Activated T-cell treated with anti-CD3 and anti-CD28 coated beads, Interleukin-2, amount 50 U/mL, for 24 hours (primary cell): ENCODE measurements at regions not wholly inside any gene's neighbourhood (a gene's known extent, or its start where the extent isn't known, plus 50 kb on each side); places are given as distances from the start of the nearest gene placed in this dataset.

ENCODE experiments used
- DNase-seq: peaks from one replicate; pipeline ENCODE4 v3.0.0-alpha.2; 2020
- H3K27ac Mint-ChIP-seq: 2 replicates; pipeline ENCODE4 v1.8.0; 2020; ENCODE audit warnings: mild to moderate bottlenecking, mixed read lengths
- H3K27me3 Mint-ChIP-seq: 2 replicates; pipeline ENCODE4 v1.8.0; 2020; ENCODE audit warnings: mixed read lengths
- H3K36me3 Mint-ChIP-seq: 2 replicates; pipeline ENCODE4 v1.8.0; 2020; ENCODE audit warnings: low read depth, mixed read lengths
- H3K4me1 Mint-ChIP-seq: 2 replicates; pipeline ENCODE4 v1.8.0; 2020; ENCODE audit warnings: low read depth, mixed read lengths
- H3K4me3 Mint-ChIP-seq: 2 replicates; pipeline ENCODE4 v1.8.0; 2020; ENCODE audit warnings: mild to moderate bottlenecking, moderate library complexity, mixed read lengths
- H3K9me3 Mint-ChIP-seq: 2 replicates; pipeline ENCODE4 v1.8.0; 2020; ENCODE audit warnings: mixed read lengths

- H3K9me3 Mint-ChIP-seq: peaks cover 19% of the 10 kb centered on the region
- DNase-seq: no peak
- H3K4me3 Mint-ChIP-seq: no peak overlapping the region
- H3K4me1 Mint-ChIP-seq: no peaks in the 10 kb centered on the region
- H3K36me3 Mint-ChIP-seq: no peaks in the 10 kb centered on the region
- H3K27me3 Mint-ChIP-seq: no peaks in the 10 kb centered on the region
- no peak overlapping the region for H3K27ac Mint-ChIP-seq
Measured at GRCh38 chr1:98103617-98104285, 182.9 kb upstream of the DPYD start.

DNA sequence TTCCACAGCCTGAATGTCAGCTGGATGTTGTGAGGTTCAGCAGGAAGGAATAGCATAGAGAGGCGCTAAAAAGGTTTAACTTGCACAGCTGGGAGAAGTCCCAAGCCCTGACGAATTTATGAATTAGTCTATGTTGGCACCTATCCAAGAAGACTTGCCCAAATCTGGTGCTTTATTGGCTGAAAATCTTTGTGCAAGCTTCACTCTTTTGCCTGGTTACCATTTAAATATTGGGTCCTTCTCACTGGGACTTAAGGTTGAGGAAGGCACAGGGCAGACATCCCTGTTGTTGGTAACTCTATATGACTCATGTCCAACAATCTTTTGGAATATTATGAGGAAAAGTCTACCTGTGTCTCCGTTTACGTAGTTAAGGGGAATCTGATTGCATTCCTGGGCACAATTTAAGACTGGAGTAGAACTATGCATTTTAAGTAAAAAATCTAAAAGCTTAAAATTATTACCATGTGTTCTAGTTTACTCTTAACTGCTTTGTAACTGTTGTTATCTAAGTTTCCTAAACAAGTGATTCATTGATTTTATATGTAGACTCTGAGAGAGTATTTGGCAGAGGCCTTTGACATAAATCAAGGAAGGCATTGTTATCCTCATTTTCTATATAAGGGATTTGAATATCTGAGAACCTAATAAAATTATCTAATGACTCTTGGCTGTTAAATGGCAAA is 181.7 kb upstream of the DPYD start:
- no peaks in the 10 kb centered on the region for H3K27me3 Mint-ChIP-seq
- H3K4me3 Mint-ChIP-seq: no peak overlapping the region
- H3K36me3 Mint-ChIP-seq: no peaks in the 10 kb centered on the region
- H3K27ac Mint-ChIP-seq: no peak overlapping the region
- DNase-seq: no peak
- no peaks in the 10 kb centered on the region for H3K4me1 Mint-ChIP-seq
- peaks cover 9% of the 10 kb centered on the region for H3K9me3 Mint-ChIP-seq

GRCh38 chr1:98101364-98101763 is 180.5 kb upstream of the DPYD start:
- no peaks in the 10 kb centered on the region for H3K36me3 Mint-ChIP-seq
- H3K4me1 Mint-ChIP-seq: no peaks in the 10 kb centered on the region
- H3K27me3 Mint-ChIP-seq: no peaks in the 10 kb centered on the region
- DNase-seq: no peak
- H3K4me3 Mint-ChIP-seq: no peak overlapping the region
- H3K27ac Mint-ChIP-seq: no peak overlapping the region
- H3K9me3 Mint-ChIP-seq: peaks cover 4% of the 10 kb centered on the region

DNA sequence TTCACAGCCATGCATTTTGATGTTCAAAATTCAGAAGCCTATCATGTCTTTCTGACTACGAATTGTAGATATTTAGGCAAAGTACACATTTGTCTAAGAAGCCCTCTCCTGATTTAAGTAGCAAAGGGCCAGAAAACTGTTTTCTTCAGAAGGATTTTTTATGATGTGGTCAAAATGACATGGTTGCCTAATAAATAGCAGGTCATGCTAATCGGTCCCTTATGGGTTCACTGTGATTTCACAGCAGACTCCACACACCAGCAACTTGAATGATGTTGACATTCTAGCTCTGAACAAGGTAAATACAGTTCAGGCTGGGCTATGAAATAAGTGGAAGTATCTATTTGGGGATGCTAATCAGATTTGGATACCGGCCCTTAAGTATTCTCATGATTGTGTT is 178.7 kb upstream of the DPYD start:
- H3K27ac Mint-ChIP-seq: no peak overlapping the region
- H3K27me3 Mint-ChIP-seq: no peaks in the 10 kb centered on the region
- H3K4me3 Mint-ChIP-seq: no peak overlapping the region
- DNase-seq: no peak
- H3K4me1 Mint-ChIP-seq: no peaks in the 10 kb centered on the region
- no peaks in the 10 kb centered on the region for H3K9me3 Mint-ChIP-seq
- no peaks in the 10 kb centered on the region for H3K36me3 Mint-ChIP-seq

- no peak for DNase-seq
- Mint-ChIP-seq H3K36me3 (no peaks in the 10 kb centered on the region), H3K27ac (no peak overlapping the region), H3K27me3 (no peaks in the 10 kb centered on the region), H3K4me3 (no peak overlapping the region), H3K9me3 (no peaks in the 10 kb centered on the region), H3K4me1 (no peaks in the 10 kb centered on the region)
Measured at GRCh38 chr1:98098473-98098872, 177.6 kb upstream of the DPYD start.

- no peaks in the 10 kb centered on the region for H3K4me1 Mint-ChIP-seq
Measured at GRCh38 chr1:98090351-98090750, 169.5 kb upstream of the DPYD start.

DNA sequence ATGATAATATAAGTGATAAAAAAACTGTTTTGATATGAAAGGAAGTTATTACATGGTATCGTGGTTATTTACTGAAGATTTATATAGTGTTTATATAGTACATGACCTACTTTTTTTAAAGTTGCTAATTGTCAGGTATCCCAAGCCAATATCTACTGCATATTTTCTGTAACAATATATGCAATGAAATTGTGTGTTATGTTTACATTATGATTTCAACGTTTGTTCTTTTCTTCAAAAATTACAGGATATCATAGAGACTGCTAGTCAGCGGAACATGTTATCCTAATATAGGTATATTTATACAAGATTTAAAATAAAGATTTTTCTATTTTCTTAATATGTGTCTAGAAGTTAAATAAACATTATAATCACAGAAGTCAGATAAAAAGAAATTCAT is 167.5 kb upstream of the DPYD start:
- DNase-seq: no peak
- Mint-ChIP-seq H3K9me3 (no peaks in the 10 kb centered on the region), H3K4me3 (no peak overlapping the region), H3K27ac (no peak overlapping the region), H3K27me3 (no peaks in the 10 kb centered on the region), H3K36me3 (no peaks in the 10 kb centered on the region), H3K4me1 (no peaks in the 10 kb centered on the region)

More at GRCh38 chr1:98090351-98090750, 169.5 kb upstream of the DPYD start:
- no peaks in the 10 kb centered on the region for H3K36me3 Mint-ChIP-seq
- no peak overlapping the region for H3K4me3 Mint-ChIP-seq
- no peak overlapping the region for H3K27ac Mint-ChIP-seq
- no peak for DNase-seq
- no peaks in the 10 kb centered on the region for H3K9me3 Mint-ChIP-seq
- H3K27me3 Mint-ChIP-seq: no peaks in the 10 kb centered on the region

GRCh38 chr1:98086796-98087441 is 166.1 kb upstream of the DPYD start:
- no peaks in the 10 kb centered on the region for H3K4me1 Mint-ChIP-seq
- DNase-seq: no peak

GRCh38 chr1:98086156-98086555 is 165.3 kb upstream of the DPYD start:
- DNase-seq: no peak
- H3K27me3 Mint-ChIP-seq: no peaks in the 10 kb centered on the region
- H3K4me3 Mint-ChIP-seq: no peak overlapping the region
- H3K36me3 Mint-ChIP-seq: no peaks in the 10 kb centered on the region
- H3K9me3 Mint-ChIP-seq: no peaks in the 10 kb centered on the region
- H3K27ac Mint-ChIP-seq: no peak overlapping the region
- no peaks in the 10 kb centered on the region for H3K4me1 Mint-ChIP-seq

More at GRCh38 chr1:98086796-98087441, 166.1 kb upstream of the DPYD start:
- no peaks in the 10 kb centered on the region for H3K9me3 Mint-ChIP-seq
- no peak overlapping the region for H3K27ac Mint-ChIP-seq
- no peak overlapping the region for H3K4me3 Mint-ChIP-seq
- no peaks in the 10 kb centered on the region for H3K36me3 Mint-ChIP-seq
- H3K27me3 Mint-ChIP-seq: no peaks in the 10 kb centered on the region

DNA sequence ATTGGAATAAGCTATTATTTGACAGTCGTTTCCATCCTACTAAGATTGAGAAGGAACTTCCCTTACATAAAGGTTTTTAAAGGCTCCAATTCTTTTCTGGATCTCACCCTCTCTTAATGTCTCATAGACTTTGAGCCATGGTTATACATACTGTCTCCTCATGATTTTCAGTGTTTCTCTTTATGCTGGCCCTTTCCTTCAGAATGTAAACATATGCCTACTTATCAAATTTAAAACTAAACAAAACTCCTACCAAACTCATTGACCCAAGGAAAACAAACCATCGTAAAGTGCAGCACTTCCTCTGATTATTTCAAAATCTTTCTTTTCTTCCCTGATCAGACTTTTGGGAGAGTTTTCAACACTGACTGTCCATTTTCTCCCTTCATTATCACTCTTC is 163.4 kb upstream of the DPYD start:
- H3K4me3 Mint-ChIP-seq: no peak overlapping the region
- H3K4me1 Mint-ChIP-seq: no peaks in the 10 kb centered on the region
- H3K9me3 Mint-ChIP-seq: no peaks in the 10 kb centered on the region
- DNase-seq: no peak
- no peaks in the 10 kb centered on the region for H3K27me3 Mint-ChIP-seq
- H3K36me3 Mint-ChIP-seq: no peaks in the 10 kb centered on the region
- H3K27ac Mint-ChIP-seq: no peak overlapping the region

GRCh38 chr1:98081944-98082343 is 161.1 kb upstream of the DPYD start:
- Mint-ChIP-seq H3K27me3 (no peaks in the 10 kb centered on the region), H3K36me3 (no peaks in the 10 kb centered on the region), H3K9me3 (no peaks in the 10 kb centered on the region), H3K4me1 (no peaks in the 10 kb centered on the region), H3K4me3 (no peak overlapping the region), H3K27ac (no peak overlapping the region)
- no peak for DNase-seq

DNA sequence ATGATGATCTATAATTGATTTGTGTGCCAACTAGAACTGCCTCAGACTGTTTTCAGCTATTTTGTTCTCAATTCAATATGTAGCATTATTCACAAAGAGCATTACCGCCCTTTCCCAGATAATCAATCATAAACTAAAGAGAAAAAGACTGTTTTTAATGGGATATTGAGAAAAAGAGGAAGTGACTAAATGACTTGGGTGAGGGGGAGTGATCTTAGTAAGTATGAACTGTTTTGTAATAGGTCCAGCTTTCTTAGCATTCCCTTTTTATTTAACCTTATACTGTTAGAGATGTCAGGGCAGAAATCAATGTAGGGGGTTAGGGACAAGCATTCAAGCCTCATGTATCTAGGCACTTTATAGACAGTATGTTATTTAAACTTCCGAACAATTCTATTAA is 157.8 kb upstream of the DPYD start:
- no peak overlapping the region for H3K27ac Mint-ChIP-seq
- no peaks in the 10 kb centered on the region for H3K36me3 Mint-ChIP-seq
- H3K27me3 Mint-ChIP-seq: no peaks in the 10 kb centered on the region
- peaks cover 2% of the 10 kb centered on the region for H3K4me1 Mint-ChIP-seq
- H3K4me3 Mint-ChIP-seq: no peak overlapping the region
- DNase-seq: no peak
- no peaks in the 10 kb centered on the region for H3K9me3 Mint-ChIP-seq

- Mint-ChIP-seq H3K9me3 (no peaks in the 10 kb centered on the region), H3K4me3 (no peak overlapping the region), H3K4me1 (peaks cover 2% of the 10 kb centered on the region), H3K27me3 (no peaks in the 10 kb centered on the region), H3K36me3 (no peaks in the 10 kb centered on the region), H3K27ac (no peak overlapping the region)
- no peak for DNase-seq
Measured at GRCh38 chr1:98077691-98078090, 156.9 kb upstream of the DPYD start.

DNA sequence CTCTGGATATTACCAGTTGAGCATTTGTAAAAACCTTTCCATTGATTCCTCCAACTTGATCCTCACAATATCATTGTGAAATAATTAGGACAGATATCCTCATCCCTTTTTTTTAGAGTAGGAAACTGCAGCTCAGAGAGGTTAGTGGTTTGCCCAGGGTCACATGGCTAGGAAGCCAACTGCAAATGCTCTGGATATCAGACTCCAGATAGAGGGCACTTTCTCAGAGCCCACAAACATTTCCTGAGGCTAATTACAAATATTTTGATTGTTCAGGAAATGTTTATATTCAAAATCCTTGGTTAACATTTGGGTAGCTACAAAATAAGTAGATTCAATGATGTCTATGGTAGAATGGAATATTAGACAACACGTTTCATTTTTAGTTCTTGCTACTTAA is 154.8 kb upstream of the DPYD start:
- Mint-ChIP-seq H3K27ac (no peak overlapping the region), H3K4me3 (no peak overlapping the region), H3K9me3 (no peaks in the 10 kb centered on the region), H3K36me3 (no peaks in the 10 kb centered on the region), H3K4me1 (peaks cover 2% of the 10 kb centered on the region), H3K27me3 (no peaks in the 10 kb centered on the region)
- DNase-seq: no peak

DNA sequence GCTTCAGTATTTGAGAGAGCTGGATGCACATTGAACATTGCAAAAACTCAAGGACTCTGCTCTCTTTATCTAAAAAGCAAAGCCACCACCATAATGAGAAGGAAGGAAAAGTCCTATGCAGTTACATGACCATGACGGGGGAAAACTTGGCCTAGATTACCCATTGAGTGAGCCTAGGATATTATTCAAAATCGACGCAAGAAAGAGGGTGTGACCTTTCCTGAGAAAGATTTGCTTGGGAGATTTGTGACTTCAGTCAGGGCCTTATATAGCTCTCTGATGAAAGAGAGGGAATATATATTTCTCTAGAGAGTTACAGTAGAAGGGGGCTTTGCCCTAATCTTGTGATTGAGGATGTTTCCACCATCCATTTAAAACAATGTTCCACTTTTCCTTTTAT is 153.0 kb upstream of the DPYD start:
- H3K27ac Mint-ChIP-seq: no peak overlapping the region
- peaks cover 2% of the 10 kb centered on the region for H3K4me1 Mint-ChIP-seq
- DNase-seq: no peak
- H3K4me3 Mint-ChIP-seq: no peak overlapping the region
- no peaks in the 10 kb centered on the region for H3K9me3 Mint-ChIP-seq
- H3K27me3 Mint-ChIP-seq: no peaks in the 10 kb centered on the region
- no peaks in the 10 kb centered on the region for H3K36me3 Mint-ChIP-seq
